ENCODE measurements at regions not wholly inside any gene's neighbourhood (a gene's known extent, or its start where the extent isn't known, plus 50 kb on each side); places are given as distances from the start of the nearest gene placed in this dataset.

DNA sequence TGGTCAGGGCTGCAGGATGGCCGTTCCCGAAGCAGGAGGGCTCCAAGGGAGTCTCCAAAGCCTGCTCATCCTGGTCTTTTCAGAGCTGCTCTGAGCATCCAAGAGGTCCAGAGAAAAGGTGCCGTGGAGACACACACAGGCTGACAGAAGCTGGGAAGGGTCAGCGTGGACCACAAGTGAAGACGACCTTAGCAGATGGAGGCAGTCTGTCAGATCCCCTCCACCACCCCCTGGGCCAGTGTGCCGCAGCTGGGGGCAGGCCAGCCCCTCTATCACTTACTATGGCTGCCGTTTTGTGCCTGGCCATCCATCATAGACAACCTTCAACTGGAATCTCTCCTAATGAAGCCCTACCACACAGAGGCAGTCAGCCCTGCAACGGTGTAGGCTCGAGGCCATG is 335.1 kb upstream of the RGMA start:
- TF ChIP-seq, protein P1, sequence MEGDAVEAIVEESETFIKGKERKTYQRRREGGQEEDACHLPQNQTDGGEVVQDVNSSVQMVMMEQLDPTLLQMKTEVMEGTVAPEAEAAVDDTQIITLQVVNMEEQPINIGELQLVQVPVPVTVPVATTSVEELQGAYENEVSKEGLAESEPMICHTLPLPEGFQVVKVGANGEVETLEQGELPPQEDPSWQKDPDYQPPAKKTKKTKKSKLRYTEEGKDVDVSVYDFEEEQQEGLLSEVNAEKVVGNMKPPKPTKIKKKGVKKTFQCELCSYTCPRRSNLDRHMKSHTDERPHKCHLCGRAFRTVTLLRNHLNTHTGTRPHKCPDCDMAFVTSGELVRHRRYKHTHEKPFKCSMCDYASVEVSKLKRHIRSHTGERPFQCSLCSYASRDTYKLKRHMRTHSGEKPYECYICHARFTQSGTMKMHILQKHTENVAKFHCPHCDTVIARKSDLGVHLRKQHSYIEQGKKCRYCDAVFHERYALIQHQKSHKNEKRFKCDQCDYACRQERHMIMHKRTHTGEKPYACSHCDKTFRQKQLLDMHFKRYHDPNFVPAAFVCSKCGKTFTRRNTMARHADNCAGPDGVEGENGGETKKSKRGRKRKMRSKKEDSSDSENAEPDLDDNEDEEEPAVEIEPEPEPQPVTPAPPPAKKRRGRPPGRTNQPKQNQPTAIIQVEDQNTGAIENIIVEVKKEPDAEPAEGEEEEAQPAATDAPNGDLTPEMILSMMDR (IDR thresholded peaks at IDR 0.05), result no peak
- Histone ChIP-seq H3K27ac (no peak overlapping the region), H3K36me3 (no peaks in the 10 kb centered on the region), H3K4me1 (peaks cover 0 to 5% (median 0%) of the 10 kb centered on the region in 12 donors), H3K9me3 (no peaks in the 10 kb centered on the region), H3K27me3 (no peaks in the 10 kb centered on the region), H3K4me3 (no peak overlapping the region)
- no peak for ATAC-seq
- intact Hi-C loops (cut with DNase I), result no loop called here
- DNase-seq, result no peak
- 87 to 89% (median 88%) methylated on average over 9 of the region's 9 CpGs for WGBS, 4 donors

DNA sequence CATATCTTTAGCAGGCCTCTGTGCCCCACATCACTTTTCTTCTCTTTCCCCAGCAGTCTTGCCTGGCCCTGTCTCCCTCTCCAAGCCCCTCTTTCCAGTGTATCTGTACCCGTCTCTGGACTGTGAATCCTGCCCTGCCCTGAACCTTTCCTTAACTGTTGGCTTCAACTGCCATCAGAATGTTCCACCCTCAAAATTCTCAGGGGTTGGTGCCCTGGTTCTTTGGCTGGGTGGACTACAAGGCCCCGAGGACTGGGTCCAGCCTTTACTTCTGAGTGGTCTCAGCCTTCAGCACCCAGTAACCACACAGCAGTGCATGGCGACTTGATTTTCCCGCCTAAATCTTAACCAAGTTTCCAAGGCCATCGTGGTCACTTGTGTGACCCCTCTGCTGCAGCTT is 333.5 kb upstream of the RGMA start:
- H3K27ac ChIP-seq, result no peak overlapping the region
- no peaks in the 10 kb centered on the region for H3K27me3 ChIP-seq
- intact Hi-C loops (cut with DNase I), result no loop called here
- TF ChIP-seq POLR2A (IDR thresholded peaks at IDR 0.05), result no peak
- TF ChIP-seq, protein P1 (IDR thresholded peaks at IDR 0.05), result no peak
- no peaks in the 10 kb centered on the region for H3K9me3 ChIP-seq
- no peaks in the 10 kb centered on the region for H3K36me3 ChIP-seq
- ATAC-seq, result no peak
- H3K4me3 ChIP-seq, result no peak overlapping the region
- H3K4me1 ChIP-seq, result peaks cover 0 to 9% (median 0%) of the 10 kb centered on the region in 12 donors
- DNase-seq, result no peak
- WGBS, 4 donors, result 89 to 96% (median 90%) methylated on average over 5 of the region's 5 CpGs

DNA sequence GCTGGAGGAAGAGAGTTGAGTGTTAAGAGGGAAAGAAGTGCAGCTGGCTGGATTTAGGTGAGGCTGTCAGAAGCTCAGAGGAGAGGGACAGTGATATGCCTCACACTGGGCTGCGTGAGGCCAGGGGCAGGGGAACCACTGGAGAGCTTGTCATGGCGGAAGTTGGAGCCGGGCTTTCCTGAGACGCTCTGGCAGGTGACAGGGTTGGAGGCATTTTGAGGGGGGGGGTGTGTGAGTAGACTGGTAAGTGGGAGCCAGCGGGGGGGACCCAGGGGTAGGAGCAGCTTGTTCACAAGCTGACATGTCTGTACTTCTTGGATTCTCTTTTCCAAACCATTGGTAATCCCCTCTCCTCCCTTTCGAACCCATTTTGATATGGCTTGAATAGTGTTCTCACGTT is 331.5 kb upstream of the RGMA start:
- TF ChIP-seq, protein P1 (IDR thresholded peaks at IDR 0.05), result no peak
- TF ChIP-seq POLR2A (IDR thresholded peaks at IDR 0.05), result no peak

DNA sequence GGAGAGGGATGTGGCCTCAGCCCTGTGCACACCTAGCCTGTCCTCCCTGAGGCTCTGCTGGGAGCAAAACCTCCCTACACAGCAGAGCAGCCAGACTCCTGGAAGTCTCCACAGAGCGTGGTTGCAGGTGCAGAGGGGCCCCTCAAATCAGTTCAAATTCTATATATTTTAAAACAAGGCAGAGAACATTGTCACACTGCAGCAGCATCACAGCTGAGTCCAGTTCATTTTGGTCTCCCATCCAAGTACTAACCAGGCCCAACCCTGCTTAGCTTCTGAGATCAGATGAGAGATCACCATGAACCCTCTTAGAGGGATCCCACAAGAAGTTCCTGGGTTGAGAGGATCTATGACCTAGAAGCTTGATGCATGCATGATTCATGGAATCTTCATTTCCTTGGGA is 331.0 kb upstream of the RGMA start:
- no peak for ATAC-seq
- 61 to 75% (median 70%) methylated on average over 1 of the region's 1 CpG for WGBS, 4 donors
- Histone ChIP-seq H3K27me3 (no peaks in the 10 kb centered on the region), H3K4me3 (no peak overlapping the region), H3K36me3 (no peaks in the 10 kb centered on the region), H3K27ac (no peak overlapping the region), H3K4me1 (peaks cover 0 to 17% (median 0%) of the 10 kb centered on the region in 12 donors), H3K9me3 (no peaks in the 10 kb centered on the region)
- no peak for TF ChIP-seq POLR2A (IDR thresholded peaks at IDR 0.05)
- TF ChIP-seq, protein P1 (IDR thresholded peaks at IDR 0.05), result no peak
- DNase-seq, result no peak
- intact Hi-C loops (cut with DNase I), result no loop called here

More for the DNA sequence above, 331.5 kb upstream of the RGMA start:
- Histone ChIP-seq H3K4me3 (no peak overlapping the region), H3K4me1 (peaks cover 0 to 17% (median 0%) of the 10 kb centered on the region in 12 donors), H3K9me3 (no peaks in the 10 kb centered on the region), H3K27me3 (no peaks in the 10 kb centered on the region), H3K36me3 (no peaks in the 10 kb centered on the region), H3K27ac (no peak overlapping the region)
- WGBS, 4 donors, result 75 to 86% (median 83%) methylated on average over 7 of the region's 7 CpGs
- ATAC-seq, result no peak
- intact Hi-C loops (cut with DNase I), result no loop called here
- DNase-seq, result no peak
